ENCODE measurements at regions not wholly inside any gene's neighbourhood (a gene's known extent, or its start where the extent isn't known, plus 50 kb on each side); places are given as distances from the start of the nearest gene placed in this dataset.

- intact Hi-C loops (cut with DNase I), result no loop called here
- DNase-seq (ENCODE audit: low spot score), result no peak
Measured at GRCh38 chr15:31866248-31866647, 164.1 kb upstream of the CHRNA7 start.

- intact Hi-C loops (cut with DNase I), result no loop called here
- DNase-seq (ENCODE audit: low spot score), result peak; percentile 83
Measured at GRCh38 chr15:31867536-31868442, 162.5 kb upstream of the CHRNA7 start.

- intact Hi-C loops (cut with DNase I), result no loop called here
- no peak for DNase-seq (ENCODE audit: low spot score)
Measured at GRCh38 chr15:31869686-31870307, 160.5 kb upstream of the CHRNA7 start.

GRCh38 chr15:31870328-31871165 is 159.8 kb upstream of the CHRNA7 start, which contains the start of gene OTUD7A:
Gene OTUD7A (minus strand): TSS chr15:31870673.
- intact Hi-C loops (cut with DNase I), result no loop called here
- peak; percentile 93 for DNase-seq (ENCODE audit: low spot score)

- intact Hi-C loops (cut with DNase I), result no loop called here
- DNase-seq (ENCODE audit: low spot score), result no peak
Measured at GRCh38 chr15:31871166-31871886, 159.0 kb upstream of the CHRNA7 start.

- intact Hi-C loops (cut with DNase I), result no loop called here
- DNase-seq (ENCODE audit: low spot score), result no peak
Measured at GRCh38 chr15:31871887-31872281, 158.4 kb upstream of the CHRNA7 start.

- no peak for DNase-seq (ENCODE audit: low spot score)
Measured at GRCh38 chr15:31887246-31887645, 143.1 kb upstream of the CHRNA7 start.

GRCh38 chr15:31892513-31892912 is 137.8 kb upstream of the CHRNA7 start:
- no peak for DNase-seq (ENCODE audit: low spot score)
- intact Hi-C loops (cut with DNase I), result no loop called here

More at GRCh38 chr15:31887246-31887645, 143.1 kb upstream of the CHRNA7 start:
- intact Hi-C loops (cut with DNase I), result no loop called here

GRCh38 chr15:31893780-31894179 is 136.5 kb upstream of the CHRNA7 start:
- intact Hi-C loops (cut with DNase I), result no loop called here
- no peak for DNase-seq (ENCODE audit: low spot score)

- intact Hi-C loops (cut with DNase I), result no loop called here
- DNase-seq (ENCODE audit: low spot score), result no peak
Measured at GRCh38 chr15:31897746-31898145, 132.6 kb upstream of the CHRNA7 start.

GRCh38 chr15:31901501-31901900 is 128.8 kb upstream of the CHRNA7 start:
- no peak for DNase-seq (ENCODE audit: low spot score)
- intact Hi-C loops (cut with DNase I), result no loop called here

GRCh38 chr15:31905054-31905453 is 125.3 kb upstream of the CHRNA7 start:
- DNase-seq (ENCODE audit: low spot score), result no peak
- intact Hi-C loops (cut with DNase I), result no loop called here

- no peak for DNase-seq (ENCODE audit: low spot score)
- intact Hi-C loops (cut with DNase I), result no loop called here
Measured at GRCh38 chr15:31925541-31925940, 104.8 kb upstream of the CHRNA7 start.

GRCh38 chr15:31930967-31931366 is 99.3 kb upstream of the CHRNA7 start:
- intact Hi-C loops (cut with DNase I), result no loop called here
- DNase-seq (ENCODE audit: low spot score), result no peak

- no peak for DNase-seq (ENCODE audit: low spot score)
- intact Hi-C loops (cut with DNase I), result no loop called here
Measured at GRCh38 chr15:31932576-31932975, 97.7 kb upstream of the CHRNA7 start.

- intact Hi-C loops (cut with DNase I), result no loop called here
- DNase-seq (ENCODE audit: low spot score), result no peak
Measured at GRCh38 chr15:31934821-31935220, 95.5 kb upstream of the CHRNA7 start.

GRCh38 chr15:31953478-31953877 is 76.8 kb upstream of the CHRNA7 start:
- DNase-seq (ENCODE audit: low spot score), result no peak
- intact Hi-C loops (cut with DNase I), result no loop called here

- no peak for DNase-seq (ENCODE audit: low spot score)
- intact Hi-C loops (cut with DNase I), result no loop called here
Measured at GRCh38 chr15:31954374-31955172, 75.7 kb upstream of the CHRNA7 start.

Measured in posterior vena cava (tissue), 2 donors.